ENCODE measurements at regions not wholly inside any gene's neighbourhood (a gene's known extent, or its start where the extent isn't known, plus 50 kb on each side); places are given as distances from the start of the nearest gene placed in this dataset.

DNA sequence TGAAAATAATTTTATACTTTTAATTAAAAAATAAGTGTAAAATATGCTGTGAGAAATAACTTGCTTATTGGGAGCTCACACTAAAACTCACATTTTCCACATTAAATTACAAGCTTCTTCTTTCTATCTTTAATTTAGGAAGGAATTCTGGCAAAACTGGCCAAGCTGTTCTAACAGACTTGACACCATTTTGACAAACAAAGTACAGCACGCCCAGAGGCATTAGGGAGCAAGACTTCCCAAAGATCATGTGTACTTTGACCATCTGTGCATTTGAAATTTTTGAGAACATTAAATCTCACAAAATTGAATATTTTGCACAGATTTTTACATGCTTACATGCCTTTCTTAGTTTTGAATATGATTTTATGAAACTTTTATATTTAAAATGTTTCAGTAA is 1288.4 kb upstream of the CADM2 start:
- TF ChIP-seq EZH2 (IDR thresholded peaks at IDR 0.05), result no peak
- TF ChIP-seq POLR2AphosphoS5 (IDR thresholded peaks at IDR 0.05; ENCODE audit: borderline replicate concordance, low read depth, low read length), result no peak
- no peak for TF ChIP-seq FOXP2 (optimal IDR thresholded peaks at IDR 0.05; ENCODE audit: control extremely low read depth, extremely low read length, insufficient read depth)
